GM19099 (cell line): ENCODE measurements at regions not wholly inside any gene's neighbourhood (a gene's known extent, or its start where the extent isn't known, plus 50 kb on each side); places are given as distances from the start of the nearest gene placed in this dataset.

Source experiments
- POLR2A ChIP-seq: IDR thresholded peaks from 3 replicates; pipeline ENCODE4 v1.6.1; 2011; ENCODE audit warnings: low read depth; ENCODE audit not compliant: insufficient read length; ENCODE audit errors: extremely low read depth

- no peak for TF ChIP-seq POLR2A
Observed at GRCh38 chr13:105276571-105276970, 1258.9 kb downstream of the EFNB2 start.

- no peak for TF ChIP-seq POLR2A
Observed at GRCh38 chr13:105273665-105274222, 1261.7 kb downstream of the EFNB2 start.

DNA sequence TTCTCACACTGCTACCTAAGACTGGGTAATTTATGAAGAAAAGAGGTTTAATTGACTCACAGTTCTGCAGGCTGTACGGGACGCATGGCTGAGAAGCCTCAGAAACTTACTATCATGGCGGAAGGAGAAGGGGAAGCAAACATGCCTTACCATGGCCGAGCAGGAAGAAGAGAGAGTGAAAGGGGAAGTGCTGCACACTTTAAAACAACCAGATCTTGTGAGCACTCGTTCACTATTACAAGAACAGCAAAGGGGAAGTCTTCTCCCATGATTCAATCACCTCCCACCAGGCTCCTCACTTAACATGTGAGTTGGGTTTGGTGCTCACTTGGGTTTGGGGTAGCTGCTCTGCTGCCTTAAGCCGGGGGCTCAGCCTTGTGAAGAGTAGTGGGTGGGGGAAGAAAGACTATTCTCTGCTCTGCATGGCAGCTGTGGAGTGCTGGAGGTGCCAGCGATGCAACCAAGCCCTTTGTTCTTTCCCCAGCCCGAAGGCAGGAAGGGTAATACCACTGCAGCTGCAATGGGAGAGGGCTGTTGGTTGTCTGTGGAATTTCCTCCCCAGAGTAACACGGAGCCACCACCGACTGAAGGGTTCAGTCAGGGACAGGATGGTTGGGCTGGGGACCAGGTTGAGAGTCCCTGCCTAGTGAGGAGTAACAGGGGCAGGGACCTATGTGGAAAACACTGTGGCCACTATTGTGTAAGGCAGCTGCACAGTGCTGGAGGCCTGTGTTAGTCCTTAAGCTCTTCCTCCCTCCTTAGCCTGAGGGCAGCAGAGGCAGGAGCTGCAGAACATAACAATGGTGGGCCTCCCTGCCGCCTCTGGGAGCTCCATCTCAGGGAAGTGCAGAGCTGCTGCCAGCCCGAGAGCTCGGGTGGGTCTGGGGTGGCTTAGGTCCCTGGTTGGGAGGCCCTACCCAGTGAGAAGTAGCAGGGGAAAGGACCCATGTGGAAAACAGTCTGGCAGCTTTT, 1262.5 kb downstream of the EFNB2 start:
- TF ChIP-seq POLR2A = no peak

- TF ChIP-seq POLR2A = no peak
Observed at GRCh38 chr13:105266615-105267014, 1268.8 kb downstream of the EFNB2 start.

GRCh38 chr13:105262579-105262978, 1272.9 kb downstream of the EFNB2 start:
- no peak for TF ChIP-seq POLR2A

DNA sequence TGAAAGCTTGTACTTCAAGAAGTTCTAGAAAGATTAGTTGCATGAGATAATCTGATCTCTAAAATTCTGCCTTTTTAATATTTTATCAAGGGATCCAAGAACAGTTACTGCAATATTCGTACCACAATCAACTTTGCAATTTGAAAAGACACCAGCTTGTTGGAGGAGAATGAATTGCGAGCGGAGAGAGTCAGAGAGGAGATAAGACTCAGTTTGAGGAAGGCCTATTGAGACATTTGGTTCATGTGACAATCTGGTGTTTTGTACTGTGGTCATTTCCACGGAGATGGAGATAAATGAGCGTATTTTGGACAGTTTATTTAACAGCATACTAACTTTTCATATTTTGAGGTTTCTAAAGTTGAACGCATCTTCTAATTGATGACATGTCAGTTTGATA, 1276.0 kb downstream of the EFNB2 start:
- TF ChIP-seq POLR2A = no peak

- TF ChIP-seq POLR2A = no peak
Observed at GRCh38 chr13:105255472-105255871, 1280.0 kb downstream of the EFNB2 start.

DNA sequence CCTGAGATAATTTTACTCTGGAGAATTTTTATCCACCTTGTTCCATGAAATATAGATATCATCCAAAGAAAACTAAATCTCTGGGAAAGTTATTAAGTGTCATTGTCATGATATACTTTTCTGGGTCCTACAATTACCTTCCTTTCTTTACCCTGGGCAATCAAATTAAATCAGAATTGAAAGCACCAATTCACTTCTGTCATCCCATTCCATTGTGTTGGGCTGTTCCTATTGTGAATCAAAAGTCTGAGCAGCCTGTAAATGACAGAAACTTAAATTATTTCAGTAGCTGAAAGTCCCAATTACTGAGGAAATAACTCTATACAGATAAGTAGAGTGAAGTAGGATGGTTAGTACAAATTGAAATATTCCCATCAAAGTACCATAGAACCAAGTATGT, 1284.2 kb downstream of the EFNB2 start:
- no peak for TF ChIP-seq POLR2A

DNA sequence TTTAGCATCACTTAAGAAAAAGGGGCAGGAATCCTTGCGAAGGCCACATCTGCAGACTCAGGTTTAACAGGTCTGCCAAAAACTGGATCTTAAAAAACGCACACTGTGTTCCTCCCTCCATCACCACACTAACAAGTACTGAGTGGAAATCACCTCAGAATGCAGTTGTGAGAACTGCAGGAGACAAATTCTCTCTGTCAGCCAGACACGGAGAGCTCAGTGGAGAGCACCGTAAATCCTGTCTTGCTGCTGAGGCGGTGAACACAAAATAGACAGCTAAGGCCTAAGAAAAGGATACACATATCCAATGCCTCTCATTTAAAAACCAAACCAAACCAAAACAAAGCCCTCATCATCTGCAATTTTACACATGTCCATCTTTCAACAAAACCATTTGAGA, 1287.6 kb downstream of the EFNB2 start:
- no peak for TF ChIP-seq POLR2A

GRCh38 chr13:105240371-105240770, 1295.1 kb downstream of the EFNB2 start:
- TF ChIP-seq POLR2A = no peak

DNA sequence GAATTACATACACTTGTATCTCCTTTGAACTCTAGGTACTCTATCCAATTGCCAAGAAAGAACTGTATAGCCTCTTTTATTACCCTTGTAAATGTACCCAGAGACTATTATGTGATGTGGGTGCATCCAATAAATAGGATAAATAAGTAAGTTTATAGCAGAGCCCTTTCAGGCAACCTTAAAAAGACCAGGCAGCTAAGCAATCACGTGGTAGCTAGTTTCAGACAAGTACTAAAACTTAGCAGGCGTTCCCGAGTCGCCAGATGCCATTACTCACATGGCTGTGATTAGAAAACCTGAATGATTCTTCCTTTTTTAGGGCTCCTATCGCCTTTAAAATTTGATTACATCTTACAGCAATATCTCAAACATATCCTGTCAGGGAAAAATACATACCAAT, 1303.0 kb downstream of the EFNB2 start:
- no peak for TF ChIP-seq POLR2A

DNA sequence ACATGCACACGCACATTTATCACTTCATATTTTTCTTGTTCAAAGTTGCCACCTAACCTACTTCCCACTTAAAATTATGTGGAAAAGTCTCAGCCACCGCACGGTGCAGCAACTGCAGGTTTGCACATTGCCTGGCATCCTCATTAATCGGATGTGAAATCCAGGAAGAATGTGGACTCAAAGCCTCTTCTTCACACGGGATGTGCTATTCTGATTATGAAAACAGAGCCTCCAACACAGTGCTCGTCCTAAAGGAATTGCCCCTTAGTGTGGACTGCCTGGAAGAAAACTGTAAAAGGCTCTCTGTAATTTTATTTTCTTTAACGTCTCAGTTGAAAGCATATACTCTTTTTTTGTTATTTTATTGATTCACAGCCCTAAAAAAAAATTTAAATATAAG, 1303.5 kb downstream of the EFNB2 start:
- no peak for TF ChIP-seq POLR2A

DNA sequence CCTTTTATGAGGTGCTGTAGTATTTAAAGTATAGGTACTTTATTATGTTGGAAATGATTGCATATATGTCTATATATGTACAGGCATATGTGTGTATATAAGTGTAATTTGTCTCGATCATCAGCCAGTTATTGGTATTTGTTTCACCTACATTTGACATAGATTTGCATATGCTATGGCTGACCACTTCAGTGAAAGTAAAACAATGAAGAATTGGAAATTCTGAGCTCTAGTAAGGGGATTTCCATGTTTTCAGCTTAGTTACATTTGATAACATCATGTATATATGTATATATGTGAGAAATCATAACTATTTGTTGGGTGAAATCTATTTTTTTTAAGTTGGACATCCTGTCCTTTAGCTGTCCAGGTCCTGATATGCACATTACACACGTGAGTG, 1303.9 kb downstream of the EFNB2 start:
- TF ChIP-seq POLR2A = no peak

DNA sequence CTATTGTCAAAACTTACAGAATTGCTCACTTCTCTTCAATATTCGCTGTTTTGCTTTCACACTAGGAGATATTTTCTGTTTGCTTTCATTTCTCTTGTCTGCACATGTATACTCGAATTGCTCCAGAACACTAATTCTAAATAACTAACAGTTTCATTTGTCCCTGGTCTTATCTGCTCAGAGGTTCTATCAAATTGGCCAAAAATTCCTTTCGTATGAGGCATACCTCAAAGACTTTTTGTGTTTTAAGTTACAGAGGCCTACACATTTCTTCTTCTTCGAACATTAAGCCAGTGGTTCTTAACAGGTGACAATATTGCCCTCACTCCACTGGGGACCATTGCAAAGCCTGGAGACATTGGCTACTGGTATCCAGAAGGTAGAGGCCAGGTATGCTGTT, 1314.6 kb downstream of the EFNB2 start:
- TF ChIP-seq POLR2A = no peak

DNA sequence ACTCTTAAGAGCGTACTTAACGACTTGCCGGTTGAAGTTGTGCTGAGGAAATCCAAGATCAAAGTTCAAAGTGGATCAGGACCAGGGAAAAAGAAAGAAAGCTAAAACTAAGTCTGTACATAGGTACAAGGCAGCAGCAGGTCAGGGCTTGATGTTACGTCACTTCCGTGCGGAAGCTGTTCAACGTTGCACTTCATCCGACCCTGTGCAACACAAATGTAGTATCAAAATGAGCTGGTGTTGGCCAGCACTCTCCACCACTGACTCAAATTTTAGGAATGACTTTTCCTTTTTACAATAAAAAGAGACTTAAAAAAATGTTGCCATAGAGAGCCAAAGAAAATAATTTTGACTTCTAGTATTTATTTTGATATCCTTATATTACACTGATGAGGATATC, 1315.4 kb downstream of the EFNB2 start:
- TF ChIP-seq POLR2A = no peak

DNA sequence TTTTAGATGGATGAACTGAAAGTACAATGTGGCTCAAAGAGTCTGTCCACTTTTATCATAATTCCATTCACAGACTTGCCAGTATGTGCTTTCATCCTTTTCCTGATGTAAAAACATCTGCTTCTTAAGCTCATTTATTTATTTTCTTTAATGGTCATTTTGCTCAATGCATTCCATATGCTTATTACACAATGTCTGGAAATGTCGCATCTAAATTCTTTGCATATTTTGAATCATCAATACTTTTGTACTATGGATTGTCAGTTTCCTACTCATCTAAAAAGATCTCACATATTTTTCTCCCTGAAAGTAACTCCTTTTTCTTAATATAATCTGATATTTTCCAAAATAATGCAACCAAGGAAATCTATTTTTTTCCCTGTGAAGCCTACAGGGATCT, 1315.8 kb downstream of the EFNB2 start:
- TF ChIP-seq POLR2A = no peak
